HUES48 (cell line): ENCODE measurements at regions not wholly inside any gene's neighbourhood (a gene's known extent, or its start where the extent isn't known, plus 50 kb on each side); places are given as distances from the start of the nearest gene placed in this dataset.
"Not testable (repeated sequence)": the region's sequence is repeated elsewhere in the genome, so short reads cannot be mapped to it uniquely, and the experiment has no call there.

Experiments used
- H3K27ac ChIP-seq: one replicate; pipeline ENCODE4 v1.7.0; 2013; ENCODE audit warnings: low read depth, low read length, inconsistent platforms
- H3K27me3 ChIP-seq: 2 replicates; pipeline ENCODE4 v1.6.1; 2013; ENCODE audit warnings: mild to moderate bottlenecking, low read length; ENCODE audit not compliant: control insufficient read depth, insufficient read depth
- H3K36me3 ChIP-seq: 2 replicates; pipeline ENCODE4 v1.6.1; 2013; ENCODE audit warnings: low read length; ENCODE audit not compliant: control insufficient read depth, insufficient read depth
- H3K4me1 ChIP-seq: 2 replicates; pipeline ENCODE4 v1.6.1; 2013; ENCODE audit warnings: mild to moderate bottlenecking, low read length; ENCODE audit not compliant: control insufficient read depth, insufficient read depth
- H3K4me3 ChIP-seq: 2 replicates; pipeline ENCODE4 v1.5.1; 2013; ENCODE audit warnings: mild to moderate bottlenecking, low read depth, low read length
- H3K9ac ChIP-seq: 2 replicates; pipeline ENCODE4 v1.6.1; 2013; ENCODE audit warnings: mild to moderate bottlenecking, low read depth, low read length, moderate library complexity
- H3K9me3 ChIP-seq: 2 replicates; pipeline ENCODE4 v1.6.1; 2013; ENCODE audit warnings: low read length; ENCODE audit not compliant: control insufficient read depth, insufficient read depth

GRCh38 chr3:159266779-159267178 is 464.9 kb downstream of the MFSD1 start:
- Histone ChIP-seq H3K9me3 (no peaks in the 10 kb centered on the region), H3K36me3 (no peaks in the 10 kb centered on the region), H3K4me3 (no peak overlapping the region), H3K9ac (no peak overlapping the region), H3K4me1 (no peaks in the 10 kb centered on the region), H3K27me3 (no peaks in the 10 kb centered on the region), H3K27ac (no peak overlapping the region)

GRCh38 chr3:159271799-159272512 is 470.1 kb downstream of the MFSD1 start:
- Histone ChIP-seq H3K27me3 (no peaks in the 10 kb centered on the region), H3K4me1 (no peaks in the 10 kb centered on the region)

GRCh38 chr3:159273070-159273469 is 471.2 kb downstream of the MFSD1 start:
- Histone ChIP-seq H3K27me3 (no peaks in the 10 kb centered on the region), H3K4me3 (no peak overlapping the region), H3K9me3 (no peaks in the 10 kb centered on the region), H3K4me1 (no peaks in the 10 kb centered on the region), H3K9ac (no peak overlapping the region), H3K36me3 (no peaks in the 10 kb centered on the region), H3K27ac (no peak overlapping the region)

More at GRCh38 chr3:159271799-159272512, 470.1 kb downstream of the MFSD1 start:
- no peak overlapping the region for H3K27ac ChIP-seq
- no peaks in the 10 kb centered on the region for H3K36me3 ChIP-seq
- no peak overlapping the region for H3K9ac ChIP-seq
- no peaks in the 10 kb centered on the region for H3K9me3 ChIP-seq
- no peak overlapping the region for H3K4me3 ChIP-seq

GRCh38 chr3:159273608-159274007 is 471.8 kb downstream of the MFSD1 start:
- no peak overlapping the region for H3K4me3 ChIP-seq
- H3K27me3 ChIP-seq, result no peaks in the 10 kb centered on the region
- no peaks in the 10 kb centered on the region for H3K36me3 ChIP-seq
- no peak overlapping the region for H3K27ac ChIP-seq
- H3K4me1 ChIP-seq, result no peaks in the 10 kb centered on the region
- H3K9ac ChIP-seq, result no peak overlapping the region
- H3K9me3 ChIP-seq, result no peaks in the 10 kb centered on the region

- H3K27ac ChIP-seq, result no peak overlapping the region
- H3K4me3 ChIP-seq, result no peak overlapping the region
- H3K9me3 ChIP-seq, result no peaks in the 10 kb centered on the region
- H3K27me3 ChIP-seq, result no peaks in the 10 kb centered on the region
- no peaks in the 10 kb centered on the region for H3K4me1 ChIP-seq
- H3K36me3 ChIP-seq, result no peaks in the 10 kb centered on the region
- H3K9ac ChIP-seq, result no peak overlapping the region
Observed at GRCh38 chr3:159275741-159276140, 473.9 kb downstream of the MFSD1 start.

- H3K36me3 ChIP-seq, result no peaks in the 10 kb centered on the region
- H3K27me3 ChIP-seq, result no peaks in the 10 kb centered on the region
- H3K4me1 ChIP-seq, result no peaks in the 10 kb centered on the region
- H3K9me3 ChIP-seq, result no peaks in the 10 kb centered on the region
- no peak overlapping the region for H3K27ac ChIP-seq
- H3K4me3 ChIP-seq, result no peak overlapping the region
- H3K9ac ChIP-seq, result no peak overlapping the region
Observed at GRCh38 chr3:159277814-159278213, 476.0 kb downstream of the MFSD1 start.

- Histone ChIP-seq H3K27me3 (no peaks in the 10 kb centered on the region), H3K4me3 (no peak overlapping the region), H3K4me1 (no peaks in the 10 kb centered on the region)
Observed at GRCh38 chr3:159280386-159281191, 478.7 kb downstream of the MFSD1 start.

GRCh38 chr3:159293493-159293892 is 491.6 kb downstream of the MFSD1 start:
- Histone ChIP-seq H3K4me1 (no peaks in the 10 kb centered on the region), H3K9ac (no peak overlapping the region), H3K27me3 (no peaks in the 10 kb centered on the region), H3K36me3 (no peaks in the 10 kb centered on the region), H3K27ac (no peak overlapping the region), H3K4me3 (no peak overlapping the region), H3K9me3 (no peaks in the 10 kb centered on the region)

More at GRCh38 chr3:159280386-159281191, 478.7 kb downstream of the MFSD1 start:
- no peaks in the 10 kb centered on the region for H3K36me3 ChIP-seq
- H3K9me3 ChIP-seq, result no peaks in the 10 kb centered on the region
- H3K9ac ChIP-seq, result no peak overlapping the region
- no peak overlapping the region for H3K27ac ChIP-seq

- H3K27ac ChIP-seq, result no peak overlapping the region
- H3K9me3 ChIP-seq, result no peaks in the 10 kb centered on the region
- no peak overlapping the region for H3K4me3 ChIP-seq
- H3K27me3 ChIP-seq, result no peaks in the 10 kb centered on the region
- H3K4me1 ChIP-seq, result no peaks in the 10 kb centered on the region
- no peak overlapping the region for H3K9ac ChIP-seq
- H3K36me3 ChIP-seq, result no peaks in the 10 kb centered on the region
Observed at GRCh38 chr3:159301961-159302360, 500.1 kb downstream of the MFSD1 start.

- Histone ChIP-seq H3K9me3 (no peaks in the 10 kb centered on the region), H3K9ac (no peak overlapping the region), H3K27ac (no peak overlapping the region), H3K27me3 (no peaks in the 10 kb centered on the region), H3K4me1 (no peaks in the 10 kb centered on the region), H3K4me3 (no peak overlapping the region), H3K36me3 (no peaks in the 10 kb centered on the region)
Observed at GRCh38 chr3:159305017-159305416, 503.2 kb downstream of the MFSD1 start.

GRCh38 chr3:159316706-159317105 is 514.9 kb downstream of the MFSD1 start:
- not testable (repeated sequence) for H3K27ac ChIP-seq, H3K27me3 ChIP-seq, H3K36me3 ChIP-seq, H3K4me3 ChIP-seq, H3K9me3 ChIP-seq, H3K9ac ChIP-seq, H3K4me1 ChIP-seq
